ENCODE measurements at regions not wholly inside any gene's neighbourhood (a gene's known extent, or its start where the extent isn't known, plus 50 kb on each side); places are given as distances from the start of the nearest gene placed in this dataset.

DNA sequence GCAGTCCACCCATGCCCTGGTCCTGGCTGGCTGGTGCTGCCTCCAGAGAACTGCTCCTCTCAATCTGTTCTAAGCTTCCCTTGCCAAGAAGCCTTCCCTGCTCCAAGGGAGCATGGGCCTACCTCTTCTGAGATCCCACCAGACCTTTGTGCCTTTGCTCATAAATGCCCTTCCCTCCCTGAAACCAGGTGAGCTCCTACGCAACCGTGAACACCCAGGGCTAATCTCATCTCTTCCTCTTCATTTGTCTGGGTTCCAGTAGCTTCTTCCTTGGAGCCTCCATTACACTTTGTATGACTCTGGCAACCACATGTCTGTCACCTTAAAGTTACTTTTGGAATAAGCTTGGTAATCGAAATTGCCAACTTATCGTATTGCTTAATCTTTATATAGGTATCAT is 270.6 kb downstream of the PBX3 start:
- no peak for DNase-seq (ENCODE audit: low read depth)

DNA sequence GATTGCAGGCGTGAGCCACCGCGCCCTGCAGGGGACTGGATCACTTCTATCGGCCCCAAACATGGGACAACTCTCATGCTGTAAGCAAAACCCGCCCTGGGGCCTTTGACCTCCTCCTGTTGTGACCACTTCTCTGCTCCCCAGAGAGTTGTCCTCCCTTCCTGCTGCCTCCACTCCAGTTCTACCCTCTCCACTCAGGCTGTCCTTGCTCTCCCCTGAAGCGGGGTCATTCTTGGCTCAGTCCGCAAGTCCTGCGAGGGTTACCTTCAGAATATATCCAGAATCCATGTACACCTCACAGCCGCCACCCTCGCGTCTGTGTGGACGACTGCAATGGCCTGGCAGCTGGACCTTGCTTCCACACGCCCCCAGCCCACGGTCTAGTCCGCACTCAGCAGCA is 273.7 kb downstream of the PBX3 start:
- no peak for DNase-seq (ENCODE audit: low read depth)

DNA sequence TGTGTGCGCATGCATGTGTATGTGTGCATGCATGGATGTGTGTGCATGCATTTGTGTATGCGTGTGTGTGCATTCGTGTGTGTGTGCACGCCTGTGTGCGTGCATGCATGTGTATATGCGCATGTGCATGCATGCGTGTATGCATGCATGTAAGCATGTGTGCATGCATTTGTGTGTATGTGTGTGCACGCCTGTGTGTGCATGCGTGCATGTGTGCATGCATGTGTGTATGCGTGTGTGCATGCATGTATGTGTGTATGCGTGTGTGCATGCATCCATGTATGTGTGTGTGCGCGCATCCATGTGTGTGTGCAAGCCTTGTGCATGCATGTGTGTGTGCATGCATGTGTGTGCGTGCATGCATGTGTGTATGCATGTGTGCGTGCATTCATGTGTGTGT is 276.8 kb downstream of the PBX3 start:
- no peak for DNase-seq (ENCODE audit: low read depth)

DNA sequence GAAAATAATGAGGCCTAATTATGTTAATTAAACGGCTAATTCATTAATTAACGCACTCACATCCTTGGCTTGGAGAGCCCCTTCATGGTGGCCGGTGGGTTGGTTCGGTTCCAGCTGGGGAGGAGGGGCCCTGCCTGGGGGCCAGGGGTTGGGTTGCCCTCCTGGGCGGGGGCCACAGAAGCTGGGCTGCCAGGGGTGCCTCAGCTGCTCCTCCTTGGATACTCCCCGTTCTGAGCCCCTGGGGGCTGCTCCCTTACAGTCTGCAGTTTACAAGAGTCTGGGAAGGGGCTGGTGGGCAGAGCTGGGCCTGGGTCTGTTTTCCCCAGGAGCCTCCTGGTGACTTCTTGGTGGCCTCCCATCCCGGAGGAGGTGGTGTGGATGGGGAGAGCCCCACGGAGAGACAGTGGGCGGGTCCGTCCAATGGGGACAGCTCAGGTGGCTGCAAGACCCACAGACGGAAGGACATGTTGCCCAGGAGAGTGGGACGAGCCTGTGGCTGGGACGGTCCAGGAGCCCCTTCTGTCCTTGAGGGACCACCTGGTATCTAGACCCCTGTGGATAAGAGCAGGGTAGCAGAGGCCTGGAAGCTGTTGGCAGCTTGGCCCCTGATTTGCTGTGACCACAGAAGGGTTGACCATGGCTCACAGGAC is 277.5 kb downstream of the PBX3 start:
- DNase-seq (ENCODE audit: low read depth): no peak

DNA sequence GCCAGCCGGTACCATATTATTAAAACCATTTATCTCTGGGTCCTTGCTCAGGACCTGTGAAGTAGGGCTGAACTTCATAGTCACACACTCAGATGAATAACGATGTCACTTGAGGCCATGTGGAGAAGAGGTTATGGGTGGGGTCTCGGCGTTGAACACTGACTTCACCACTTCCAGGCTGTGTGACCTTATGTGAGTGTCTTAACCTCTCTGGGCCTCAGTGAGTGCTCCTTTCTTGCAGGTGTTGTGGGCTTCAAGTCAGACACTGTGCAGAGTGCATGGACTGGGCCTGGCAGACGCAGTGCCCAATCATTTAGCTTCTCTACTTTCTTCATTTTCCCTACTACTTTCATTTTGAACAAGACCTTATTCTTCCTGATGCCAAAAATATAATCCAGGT is 278.8 kb downstream of the PBX3 start:
- DNase-seq (ENCODE audit: low read depth): no peak

DNA sequence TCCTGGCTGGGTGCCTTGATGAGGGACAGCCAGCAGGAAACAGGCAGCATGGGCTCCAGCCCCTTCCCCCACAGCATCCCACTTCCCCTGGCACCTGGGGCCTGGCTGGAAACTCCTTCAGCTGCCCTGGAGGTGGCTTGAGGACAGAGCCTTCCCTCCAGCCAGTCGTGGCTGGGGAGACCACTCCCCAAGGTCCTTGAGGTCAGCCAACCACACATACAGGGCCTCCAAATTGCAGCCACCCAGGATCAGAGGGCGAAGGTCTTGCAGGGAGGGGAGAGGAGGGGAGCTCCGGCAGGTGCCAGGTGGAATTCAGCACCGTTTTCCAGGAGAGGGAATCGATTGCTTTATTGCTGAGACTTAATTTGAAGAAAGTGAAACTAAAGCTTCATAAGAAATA is 280.4 kb downstream of the PBX3 start:
- DNase-seq (ENCODE audit: low read depth): no peak

DNA sequence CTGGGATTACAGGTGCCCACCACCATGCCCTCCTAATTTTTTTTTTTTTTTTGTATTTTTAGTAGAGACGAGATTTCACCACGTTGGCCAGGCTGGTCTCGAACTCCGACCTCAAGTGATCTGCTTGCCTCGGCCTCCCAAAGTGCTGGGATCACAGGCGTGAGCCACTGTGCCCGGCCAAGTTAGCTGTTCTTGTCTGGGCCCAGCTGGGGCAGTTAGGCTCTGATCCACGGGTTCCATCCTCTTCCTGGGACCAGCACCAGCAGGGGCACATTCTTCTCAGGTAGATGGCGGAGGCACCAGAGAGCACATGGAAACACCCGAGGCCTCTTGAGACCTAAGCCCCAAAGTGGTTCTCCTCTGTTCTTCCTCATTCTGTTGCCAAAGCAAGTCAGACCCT is 281.6 kb downstream of the PBX3 start:
- no peak for DNase-seq (ENCODE audit: low read depth)

DNA sequence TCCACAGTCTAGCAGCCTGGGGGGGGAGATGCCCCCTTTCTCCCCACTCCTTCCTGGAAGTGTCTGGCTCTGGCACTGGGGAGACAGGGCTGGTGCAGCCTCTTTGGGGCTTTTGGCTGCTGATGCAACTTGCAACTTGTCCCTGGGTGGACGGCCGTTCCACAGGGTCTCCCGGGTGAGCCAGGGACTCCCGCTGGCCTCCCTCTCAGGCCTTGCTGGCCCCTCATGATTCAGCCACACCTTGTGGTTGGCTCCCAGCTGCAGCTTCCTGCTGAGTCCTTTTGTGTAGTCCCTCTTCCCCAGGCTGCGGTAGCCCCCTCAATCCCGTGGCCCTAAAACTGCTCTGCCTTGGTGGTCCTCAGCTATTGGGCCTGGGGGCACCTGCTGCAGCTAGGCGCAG is 283.5 kb downstream of the PBX3 start:
- no peak for DNase-seq (ENCODE audit: low read depth)

DNA sequence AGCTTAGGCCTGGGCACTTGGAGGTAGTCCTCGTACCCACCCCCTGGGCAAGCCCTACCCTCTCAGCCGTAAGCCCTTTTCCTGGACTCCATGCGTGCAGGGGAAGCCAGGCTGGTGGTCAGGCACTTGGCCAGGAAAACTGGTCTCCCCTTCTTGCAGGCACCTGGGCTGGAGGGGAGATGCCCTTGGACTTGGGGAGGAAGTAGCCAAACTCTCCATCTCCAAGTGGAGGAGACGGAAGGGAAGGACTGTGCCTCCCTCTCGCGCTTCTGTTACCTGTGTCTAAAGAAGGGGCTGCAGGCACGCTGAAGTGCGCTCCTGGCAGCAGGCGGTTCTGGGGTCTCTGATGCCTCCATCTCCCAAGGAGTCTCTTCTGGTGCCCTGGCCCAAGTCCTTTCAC is 283.9 kb downstream of the PBX3 start:
- DNase-seq (ENCODE audit: low read depth): no peak

DNA sequence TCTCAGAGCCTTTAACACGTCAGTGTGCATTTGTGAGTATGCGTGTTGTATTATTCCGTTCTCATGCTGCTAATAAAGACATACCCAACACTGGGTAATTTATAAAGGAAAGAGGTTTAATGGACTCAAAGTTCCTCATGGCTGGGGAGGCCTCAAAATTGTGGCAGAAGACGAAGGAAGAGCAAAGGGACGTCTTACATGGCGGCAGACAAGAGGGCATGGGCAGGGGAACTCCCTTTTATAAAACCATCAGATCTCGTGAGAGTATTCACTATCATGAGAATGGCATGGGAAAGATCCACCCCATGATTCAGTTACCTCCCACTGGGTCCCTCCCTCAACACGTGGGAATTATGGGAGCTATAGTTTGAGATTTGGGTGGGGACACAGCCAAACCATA is 285.0 kb downstream of the PBX3 start:
- no peak for DNase-seq (ENCODE audit: low read depth)

DNA sequence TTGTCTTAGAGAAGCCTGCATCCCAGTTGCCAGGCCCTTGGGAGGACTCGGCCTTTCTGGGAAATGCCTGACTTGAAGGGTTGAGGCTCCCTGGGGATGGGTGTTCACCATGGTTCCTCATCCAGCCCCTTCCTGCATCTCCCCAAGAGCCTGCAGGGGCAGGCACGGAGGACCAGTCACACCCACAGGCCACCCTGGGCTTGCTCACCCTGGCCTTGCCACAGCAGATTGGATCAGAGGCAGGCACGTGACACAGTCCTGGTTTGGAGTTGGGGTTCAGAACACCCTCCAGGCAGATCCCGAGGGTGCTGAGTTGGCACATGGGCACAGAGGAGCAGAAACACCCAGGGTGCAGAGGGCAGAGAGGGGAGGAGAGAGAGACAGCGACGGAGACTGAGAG is 286.1 kb downstream of the PBX3 start:
- no peak for DNase-seq (ENCODE audit: low read depth)

DNA sequence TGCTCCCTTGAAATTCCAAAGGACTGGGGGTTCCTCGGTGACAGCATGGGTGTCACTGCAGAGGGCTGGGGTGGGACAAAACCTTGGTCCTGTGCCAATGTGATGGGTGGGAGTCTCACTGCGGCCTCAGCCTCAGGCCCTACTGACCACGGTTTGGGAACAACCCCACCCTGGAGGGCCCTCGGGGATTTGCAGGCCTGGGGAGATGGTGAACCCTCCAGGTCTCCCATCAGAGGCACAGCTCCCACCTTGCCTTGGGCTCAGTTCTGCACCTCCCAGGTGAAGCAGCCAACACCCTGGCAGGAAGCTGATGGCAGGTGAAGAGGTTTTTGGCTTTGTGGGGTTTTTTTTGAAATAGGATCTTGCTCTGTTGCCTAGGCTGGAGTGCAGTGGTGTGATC is 286.8 kb downstream of the PBX3 start:
- no peak for DNase-seq (ENCODE audit: low read depth)

DNA sequence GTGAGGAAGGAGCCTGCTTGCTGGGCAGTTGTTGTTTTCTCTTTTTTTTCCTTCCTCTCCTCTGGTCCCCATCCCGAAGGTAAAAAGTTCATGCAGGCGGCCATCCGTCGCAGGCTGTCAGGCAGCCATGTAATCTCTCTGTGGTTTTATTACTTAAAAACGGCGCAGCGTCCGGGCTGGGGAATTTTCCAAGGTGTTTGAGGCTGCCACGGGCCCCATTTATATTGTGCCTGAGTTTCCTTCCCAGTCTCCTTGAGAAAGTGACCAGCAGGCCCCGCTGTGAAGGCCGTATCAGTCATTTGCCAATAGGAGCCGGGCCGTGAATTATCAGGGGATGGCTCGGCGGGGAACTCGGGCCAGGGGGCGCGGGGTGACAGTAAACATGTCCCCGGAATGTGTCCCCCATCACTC is 289.7 kb downstream of the PBX3 start:
- DNase-seq (ENCODE audit: low read depth): no peak

DNA sequence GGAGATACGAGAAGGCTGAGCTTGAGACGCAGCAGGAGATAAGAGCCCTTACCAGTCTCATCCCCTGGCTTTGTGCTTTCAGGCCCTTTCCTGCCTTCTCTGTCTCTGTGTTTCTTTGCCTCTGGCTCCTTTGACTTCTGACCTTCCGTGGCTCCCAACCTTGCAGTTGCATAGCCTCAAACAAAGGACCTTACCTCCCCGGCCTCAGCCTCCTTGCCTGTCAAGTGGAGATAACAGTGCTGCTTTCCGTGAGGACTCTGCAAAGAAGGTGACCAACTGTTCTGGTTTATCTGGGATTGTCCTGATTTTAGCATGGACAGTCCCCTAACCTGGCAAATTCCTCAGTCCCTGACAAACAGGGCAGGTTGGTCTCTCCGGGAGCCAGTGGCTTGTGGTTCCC is 287.8 kb upstream of the MVB12B start:
- no peak for DNase-seq (ENCODE audit: low read depth)

DNA sequence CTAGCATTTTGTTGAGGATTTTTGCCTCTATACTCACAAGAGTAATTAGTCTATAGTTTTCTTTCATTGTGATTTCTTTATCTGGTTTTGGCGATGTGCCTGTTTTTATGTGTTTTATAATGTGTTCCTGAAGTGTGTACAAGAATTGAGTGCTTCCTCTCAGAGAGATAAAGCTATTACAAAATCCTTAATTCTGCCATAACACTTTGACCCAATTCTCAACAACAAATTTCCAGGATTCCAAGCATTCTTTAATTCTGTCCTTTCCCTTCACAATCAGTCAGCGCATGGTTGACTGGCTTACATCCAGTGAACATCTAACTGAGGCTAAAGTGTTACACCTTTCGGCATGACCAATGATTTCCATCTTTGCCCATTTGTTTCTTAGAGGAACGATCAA is 282.9 kb upstream of the MVB12B start:
- DNase-seq (ENCODE audit: low read depth): no peak

DNA sequence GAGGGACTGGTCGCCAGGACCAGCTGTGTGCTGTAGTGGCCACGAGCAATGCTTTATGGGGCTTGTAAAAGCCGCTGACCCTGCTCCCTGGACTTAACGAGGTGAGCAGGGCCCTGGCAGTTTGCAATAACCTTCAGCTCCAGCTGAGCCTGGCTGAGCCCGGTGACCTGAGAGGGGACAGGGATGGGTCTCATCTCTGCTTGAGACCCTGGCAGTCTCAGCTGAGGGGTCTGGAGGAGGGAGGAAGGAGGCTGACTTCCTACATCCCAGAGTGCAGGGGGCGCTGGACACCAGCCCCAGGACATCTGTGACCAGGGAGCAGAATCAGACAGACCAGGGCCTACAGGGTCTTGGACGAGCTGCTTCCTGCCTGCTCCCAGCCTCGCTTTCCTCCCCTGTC is 277.5 kb upstream of the MVB12B start:
- no peak for DNase-seq (ENCODE audit: low read depth)

DNA sequence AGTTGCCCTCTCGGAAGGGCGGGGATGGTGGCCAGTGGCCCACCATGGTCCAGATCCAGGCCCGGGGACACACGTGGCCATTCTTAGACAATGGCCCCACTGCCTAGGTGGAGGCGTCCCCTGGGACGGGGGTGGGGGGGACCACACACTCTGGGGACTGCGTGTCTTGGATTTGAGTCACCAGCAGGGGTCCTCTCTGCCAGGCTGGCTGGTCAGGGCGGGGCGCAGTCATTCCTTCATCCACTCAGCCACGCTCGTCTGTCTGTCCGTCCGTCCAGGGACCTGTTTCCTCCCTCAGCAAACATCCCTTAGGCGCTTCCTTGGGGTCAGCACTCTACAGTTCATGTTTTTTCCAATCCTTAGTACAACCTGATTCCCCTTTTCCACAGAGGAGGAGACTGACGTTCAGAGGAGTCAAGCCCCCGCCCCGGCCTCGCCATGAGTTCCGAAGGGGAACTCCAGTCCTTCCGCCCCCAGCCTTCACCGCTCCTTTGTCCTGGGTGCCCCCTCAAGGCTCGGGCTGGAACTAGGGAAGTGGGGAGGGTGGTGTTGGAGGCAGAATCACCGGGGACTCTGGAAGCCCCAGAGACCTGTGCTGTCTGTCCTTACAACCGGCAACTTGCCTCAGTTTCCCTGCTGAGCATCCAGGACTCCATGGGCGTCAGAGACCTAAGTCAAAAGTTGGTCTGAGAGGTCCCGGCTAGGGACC is 276.6 kb upstream of the MVB12B start:
- peak; percentile 45 for DNase-seq (ENCODE audit: low read depth)

DNA sequence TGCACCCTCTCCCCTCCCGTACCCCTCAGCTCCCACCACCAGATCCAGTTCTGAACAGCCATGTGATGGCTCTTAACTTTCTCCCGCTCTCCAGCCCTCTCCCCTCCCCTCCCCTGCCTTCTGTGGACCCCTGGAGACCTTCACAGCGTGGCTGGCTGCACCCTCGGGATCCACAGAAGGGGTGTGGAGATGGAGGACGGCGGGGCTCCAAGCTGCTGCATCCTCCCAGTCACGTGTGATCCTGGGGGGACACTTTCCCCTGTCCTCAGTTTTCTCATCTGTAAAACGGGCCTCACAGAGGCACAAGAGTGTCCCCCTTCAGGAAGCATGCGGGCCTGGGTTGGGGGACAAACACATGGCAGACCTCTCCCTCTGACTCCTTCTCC is 276.0 kb upstream of the MVB12B start:
- DNase-seq (ENCODE audit: low read depth): no peak

DNA sequence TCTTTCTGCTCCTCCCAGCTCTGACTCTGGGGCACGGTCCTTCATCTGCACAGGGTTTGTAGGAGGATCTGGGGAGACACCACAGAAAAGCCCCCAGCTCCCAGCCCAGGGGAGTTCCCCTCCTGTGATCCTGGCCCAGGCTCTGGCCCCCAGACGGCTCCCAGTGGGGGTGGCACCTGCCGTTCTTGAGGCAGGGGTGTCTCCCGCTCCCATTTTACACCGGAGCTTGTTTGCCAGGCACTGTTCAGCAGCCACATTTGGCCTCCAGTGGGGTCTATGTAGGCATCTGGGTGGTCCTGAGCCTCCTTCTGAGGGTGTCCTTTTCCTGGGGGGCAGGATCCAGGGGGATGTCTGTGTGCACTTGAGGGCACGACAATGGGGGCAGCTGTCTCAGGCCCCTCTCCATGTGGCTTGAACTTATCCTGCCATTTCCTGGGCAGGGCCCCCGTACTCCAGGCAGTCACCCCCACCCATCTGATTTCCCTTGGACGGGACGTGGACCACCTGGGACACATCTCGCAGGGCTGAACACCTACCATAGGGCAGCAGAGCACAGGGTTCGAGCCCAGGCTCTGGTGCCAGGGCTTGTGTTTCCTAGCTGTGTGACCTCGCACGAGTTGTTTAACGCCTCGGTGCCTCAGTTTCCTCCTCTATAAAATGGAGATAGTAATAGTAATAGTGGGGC is 275.0 kb upstream of the MVB12B start:
- DNase-seq (ENCODE audit: low read depth): no peak

DNA sequence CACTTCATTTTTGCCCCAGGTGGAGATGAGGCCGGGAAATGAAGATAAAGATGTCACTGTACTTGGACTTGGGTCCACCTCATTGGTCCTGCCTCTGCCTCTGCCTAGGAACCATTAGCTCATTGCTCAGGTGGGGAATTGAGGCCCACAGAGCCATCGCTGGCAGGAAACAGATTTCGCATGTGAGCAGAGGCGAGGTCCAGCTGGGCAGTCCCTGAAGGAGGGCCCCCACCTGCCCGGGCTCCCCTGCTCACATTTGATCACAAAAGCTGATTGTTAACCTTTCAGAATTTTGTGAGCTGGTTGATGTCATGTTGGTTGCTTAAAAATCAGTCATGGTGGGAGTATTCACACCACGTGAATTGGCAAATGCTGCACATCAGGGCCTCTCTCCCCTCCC is 273.8 kb upstream of the MVB12B start:
- no peak for DNase-seq (ENCODE audit: low read depth)

DNA sequence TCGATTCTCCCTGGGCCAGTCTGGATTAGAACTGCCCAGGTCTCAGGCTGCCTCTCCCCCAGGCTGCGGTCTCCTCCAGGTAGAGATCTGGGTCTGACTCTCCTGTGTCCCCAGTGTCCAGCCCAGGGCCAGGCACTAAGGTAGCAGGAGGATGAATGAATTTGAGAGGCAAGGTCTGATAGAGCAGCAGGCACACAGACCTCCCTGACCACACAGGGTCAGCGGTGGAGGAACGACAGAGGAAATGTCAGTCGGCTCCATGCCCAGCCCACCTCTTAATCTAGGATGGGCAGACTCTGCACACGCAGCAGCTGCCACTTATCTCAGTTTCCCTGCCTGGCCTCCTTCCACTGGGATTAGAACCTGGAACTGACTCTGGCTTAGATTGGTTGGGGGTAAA is 272.7 kb upstream of the MVB12B start:
- DNase-seq (ENCODE audit: low read depth): no peak

DNA sequence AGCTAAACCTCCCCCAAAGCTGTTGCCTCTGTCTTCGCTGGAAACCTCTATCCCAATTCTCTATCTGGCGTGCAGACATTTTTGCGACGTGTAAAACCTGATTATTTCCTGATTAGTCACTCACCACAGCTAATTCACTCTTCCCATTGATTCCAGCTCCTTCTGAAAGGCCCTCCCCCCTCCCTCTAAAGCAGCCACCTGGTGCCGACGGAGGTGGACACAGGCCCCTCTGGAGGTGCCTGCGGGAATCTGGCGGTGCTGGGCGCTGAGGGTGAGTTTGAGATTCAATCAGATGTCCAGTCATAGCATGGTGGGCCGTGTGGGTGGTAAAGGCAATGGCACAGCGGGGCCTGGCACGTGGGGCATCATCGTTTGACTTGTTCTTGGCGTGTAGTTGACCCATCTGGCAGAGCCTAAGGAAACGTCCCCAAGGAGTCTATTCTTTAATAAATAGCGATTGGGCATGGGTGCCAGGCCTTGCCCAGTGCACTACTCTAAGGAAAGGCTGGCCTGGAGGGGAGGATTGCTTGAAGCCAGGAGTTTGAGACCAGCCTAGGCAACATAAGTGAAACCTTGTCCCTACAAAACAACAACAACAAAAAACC is 271.1 kb upstream of the MVB12B start:
- DNase-seq (ENCODE audit: low read depth): peak; percentile 84

Data from Daoy (cell line).